GM12891 (cell line): ENCODE measurements at regions not wholly inside any gene's neighbourhood (a gene's known extent, or its start where the extent isn't known, plus 50 kb on each side); places are given as distances from the start of the nearest gene placed in this dataset.

Experiments
- POLR2A ChIP-seq: IDR thresholded peaks from 2 replicates; pipeline ENCODE4 v1.6.1; 2011; ENCODE audit warnings: low read depth, low read length, control low read depth
- POLR2AphosphoS5 ChIP-seq: IDR thresholded peaks from 2 replicates; pipeline ENCODE4 v1.6.1; 2011; ENCODE audit warnings: low read depth, low read length, control low read depth

GRCh38 chr2:6082625-6083018 is 390.4 kb downstream of the SOX11 start:
- no peak for TF ChIP-seq POLR2A
- no peak for TF ChIP-seq POLR2AphosphoS5
